Cardiac muscle cell (in vitro differentiated cells and primary cell): ENCODE measurements at regions not wholly inside any gene's neighbourhood (a gene's known extent, or its start where the extent isn't known, plus 50 kb on each side); places are given as distances from the start of the nearest gene placed in this dataset.

ENCODE experiments used
- DNase-seq, 2 donors: peaks; one replicate each; pipeline versions ENCODE4 v3.0.0 to v3.0.0-alpha.2; 2010 to 2017; ENCODE audit warnings: low read depth in 1 of 2, low spot score in 1 of 2
- H3K27ac ChIP-seq: fragments of 200-600 bp; sonication (generic); 2 replicates; pipeline ENCODE4 v1.5.1; 2016
- H3K27me3 ChIP-seq: fragments of 200-600 bp; sonication (generic); 2 replicates; pipeline ENCODE4 v1.6.0; 2016; ENCODE audit warnings: control low read depth
- H3K36me3 ChIP-seq: fragments of 200-600 bp; sonication (generic); 2 replicates; pipeline ENCODE4 v1.5.1; 2016; ENCODE audit warnings: control low read depth
- H3K4me1 ChIP-seq: fragments of 200-600 bp; sonication (generic); 2 replicates; pipeline ENCODE4 v1.8.1; 2017; ENCODE audit warnings: low read depth, mild to moderate bottlenecking, mixed run types
- H3K4me3 ChIP-seq: fragments of 200-600 bp; sonication (generic); 2 replicates; pipeline ENCODE4 v1.5.1; 2016; ENCODE audit warnings: mild to moderate bottlenecking
- H3K9me3 ChIP-seq: fragments of 200-600 bp; sonication (generic); 2 replicates; pipeline ENCODE4 v1.5.1; 2017; ENCODE audit warnings: low read depth, mild to moderate bottlenecking, control low read depth
- CTCF ChIP-seq: IDR thresholded peaks from 2 replicates; pipeline ENCODE4 v1.5.1; 2012; ENCODE audit warnings: low read depth, mild to moderate bottlenecking, low read length

- Histone ChIP-seq H3K4me1 (no peaks in the 10 kb centered on the region), H3K4me3 (no peak overlapping the region), H3K36me3 (no peaks in the 10 kb centered on the region), H3K27me3 (no peaks in the 10 kb centered on the region), H3K9me3 (no peaks in the 10 kb centered on the region), H3K27ac (no peak overlapping the region)
- no peak for DNase-seq
- TF ChIP-seq CTCF: no peak
These were observed 84.2 kb upstream of the PMEPA1 start for GRCh38 chr20:57794036-57794435.

GRCh38 chr20:57793421-57793820, 83.6 kb upstream of the PMEPA1 start:
- no peaks in the 10 kb centered on the region for H3K27me3 ChIP-seq
- no peak overlapping the region for H3K4me3 ChIP-seq
- TF ChIP-seq CTCF: no peak
- H3K9me3 ChIP-seq: no peaks in the 10 kb centered on the region
- no peak for DNase-seq
- no peaks in the 10 kb centered on the region for H3K36me3 ChIP-seq
- H3K27ac ChIP-seq: no peak overlapping the region
- no peaks in the 10 kb centered on the region for H3K4me1 ChIP-seq

- no peak overlapping the region for H3K27ac ChIP-seq
- H3K27me3 ChIP-seq: no peaks in the 10 kb centered on the region
- no peak for TF ChIP-seq CTCF
- H3K36me3 ChIP-seq: no peaks in the 10 kb centered on the region
- no peaks in the 10 kb centered on the region for H3K9me3 ChIP-seq
- no peak for DNase-seq
- no peaks in the 10 kb centered on the region for H3K4me1 ChIP-seq
- H3K4me3 ChIP-seq: no peak overlapping the region
These were observed 82.7 kb upstream of the PMEPA1 start for GRCh38 chr20:57792386-57793080.

- H3K4me3 ChIP-seq: no peak overlapping the region
- H3K27ac ChIP-seq: no peak overlapping the region
- DNase-seq: no peak
- no peak for TF ChIP-seq CTCF
- H3K27me3 ChIP-seq: no peaks in the 10 kb centered on the region
- H3K9me3 ChIP-seq: no peaks in the 10 kb centered on the region
- no peaks in the 10 kb centered on the region for H3K36me3 ChIP-seq
- H3K4me1 ChIP-seq: no peaks in the 10 kb centered on the region
These were observed 82.2 kb upstream of the PMEPA1 start for GRCh38 chr20:57791966-57792365.

GRCh38 chr20:57791178-57791962, 81.6 kb upstream of the PMEPA1 start:
- DNase-seq: no peak
- Histone ChIP-seq H3K36me3 (no peaks in the 10 kb centered on the region), H3K4me3 (no peak overlapping the region), H3K27ac (no peak overlapping the region), H3K4me1 (no peaks in the 10 kb centered on the region), H3K9me3 (no peaks in the 10 kb centered on the region), H3K27me3 (no peaks in the 10 kb centered on the region)
- no peak for TF ChIP-seq CTCF
